HepG2 (cell line): ENCODE measurements at regions not wholly inside any gene's neighbourhood (a gene's known extent, or its start where the extent isn't known, plus 50 kb on each side); places are given as distances from the start of the nearest gene placed in this dataset.

Source experiments
- CTCF ChIP-seq: sonication (generic); formaldehyde crosslinking; IDR thresholded peaks from 2 replicates; pipeline ENCODE4 v1.5.0; 2020; ENCODE audit warnings: mild to moderate bottlenecking, missing genetic modification reagents, moderate library complexity
- EP300 ChIP-seq, 3 experiments: sonication (generic) in 1 of 3; formaldehyde crosslinking in 1 of 3; IDR thresholded peaks; 2 replicates each; pipeline versions ENCODE4 v1.5.1 to v1.6.1; 2011 to 2020; ENCODE audit warnings: low read depth in 2 of 3, low read length in 2 of 3, borderline replicate concordance in 1 of 3, improper control_type of control experiment in 1 of 3, mild to moderate bottlenecking in 1 of 3, missing genetic modification reagents in 1 of 3, moderate library complexity in 1 of 3
- JUNB ChIP-seq: sonication (generic); formaldehyde crosslinking; IDR thresholded peaks from 2 replicates; pipeline ENCODE4 v1.8.0; 2022; ENCODE audit warnings: missing genetic modification reagents, mild to moderate bottlenecking, borderline replicate concordance
- MEIS1 ChIP-seq: sonication (generic); formaldehyde crosslinking; IDR thresholded peaks from 2 replicates; pipeline ENCODE4 v1.9.0; 2021; ENCODE audit warnings: mild to moderate bottlenecking, missing genetic modification reagents, moderate library complexity, borderline replicate concordance
- MIER3 ChIP-seq: IDR thresholded peaks from 2 replicates; pipeline ENCODE4 v1.6.1; 2016; ENCODE audit warnings: missing compliant biosample characterization, borderline replicate concordance
- POLR2A ChIP-seq, 2 experiments: IDR thresholded peaks; 2 replicates each; pipeline ENCODE4 v1.6.1; 2011; ENCODE audit warnings: low read depth in 2 of 2, low read length in 2 of 2, mild to moderate bottlenecking in 1 of 2, moderate library complexity in 1 of 2; ENCODE audit not compliant: insufficient read depth in 1 of 2
- POLR2AphosphoS5 ChIP-seq: IDR thresholded peaks from 2 replicates; pipeline ENCODE4 v1.6.1; 2012; ENCODE audit warnings: low read depth, low read length
- RXRA ChIP-seq: sonication (generic); formaldehyde crosslinking; IDR thresholded peaks from 2 replicates; pipeline ENCODE4 v1.5.1; 2020; ENCODE audit warnings: missing genetic modification reagents
- XRCC5 ChIP-seq: fragments of 200-400 bp; formaldehyde crosslinking; optimal IDR thresholded peaks from 2 replicates; pipeline ENCODE3; 2017; ENCODE audit warnings: mild to moderate bottlenecking, low read length
- ZNF674 ChIP-seq: sonication (generic); formaldehyde crosslinking; IDR thresholded peaks from 2 replicates; pipeline ENCODE4 v1.5.0; 2020; ENCODE audit warnings: low read depth, mild to moderate bottlenecking, missing genetic modification reagents
- TF ChIP-seq, protein P1 (sequence below), 2 experiments: IDR thresholded peaks; 2 replicates each; pipeline ENCODE4 v1.6.1; 2011 to 2012; ENCODE audit warnings: low read length in 2 of 2, borderline replicate concordance in 1 of 2, low read depth in 1 of 2, mild to moderate bottlenecking in 1 of 2, moderate library complexity in 1 of 2

DNA sequence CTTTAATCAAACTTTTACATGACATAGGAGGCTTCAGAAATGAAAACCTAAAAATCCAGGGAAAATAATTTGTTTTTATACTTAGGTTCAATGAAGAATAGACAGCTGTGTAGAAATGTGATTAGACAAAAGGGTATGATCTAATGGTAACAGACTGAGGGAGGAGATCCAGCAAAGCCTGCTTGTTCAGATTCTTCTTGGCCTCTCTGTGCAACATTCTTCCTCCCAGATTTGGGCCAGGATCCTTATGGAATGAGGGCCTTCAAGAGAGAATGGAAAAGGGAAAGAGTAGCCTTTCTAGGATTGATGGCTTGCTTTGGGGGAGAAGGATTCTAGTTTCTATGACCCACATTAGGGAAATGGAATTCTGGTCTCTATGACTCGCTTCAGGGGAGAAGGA lies 94.5 kb upstream of the G2E3 start:
- TF ChIP-seq POLR2AphosphoS5 (no peak), ZNF674 (CRISPR knock-in tag) (no peak), CTCF (CRISPR knock-in tag) (no peak), XRCC5 (no peak), MIER3 (no peak), JUNB (CRISPR knock-in tag) (no peak), POLR2A (IDR thresholded peaks at IDR 0.05; ENCODE audit: insufficient read depth in 1 of 2, low read depth in 2 of 2, low read length in 2 of 2) (no peak), RXRA (no peak), MEIS1 (CRISPR knock-in tag) (no peak), EP300 (IDR thresholded peaks at IDR 0.05; ENCODE audit: low read depth in 2 of 2, low read length in 2 of 2) (no peak), EP300 (CRISPR knock-in tag; IDR thresholded peaks at IDR 0.05; ENCODE audit: borderline replicate concordance) (no peak)
- TF ChIP-seq, protein P1, sequence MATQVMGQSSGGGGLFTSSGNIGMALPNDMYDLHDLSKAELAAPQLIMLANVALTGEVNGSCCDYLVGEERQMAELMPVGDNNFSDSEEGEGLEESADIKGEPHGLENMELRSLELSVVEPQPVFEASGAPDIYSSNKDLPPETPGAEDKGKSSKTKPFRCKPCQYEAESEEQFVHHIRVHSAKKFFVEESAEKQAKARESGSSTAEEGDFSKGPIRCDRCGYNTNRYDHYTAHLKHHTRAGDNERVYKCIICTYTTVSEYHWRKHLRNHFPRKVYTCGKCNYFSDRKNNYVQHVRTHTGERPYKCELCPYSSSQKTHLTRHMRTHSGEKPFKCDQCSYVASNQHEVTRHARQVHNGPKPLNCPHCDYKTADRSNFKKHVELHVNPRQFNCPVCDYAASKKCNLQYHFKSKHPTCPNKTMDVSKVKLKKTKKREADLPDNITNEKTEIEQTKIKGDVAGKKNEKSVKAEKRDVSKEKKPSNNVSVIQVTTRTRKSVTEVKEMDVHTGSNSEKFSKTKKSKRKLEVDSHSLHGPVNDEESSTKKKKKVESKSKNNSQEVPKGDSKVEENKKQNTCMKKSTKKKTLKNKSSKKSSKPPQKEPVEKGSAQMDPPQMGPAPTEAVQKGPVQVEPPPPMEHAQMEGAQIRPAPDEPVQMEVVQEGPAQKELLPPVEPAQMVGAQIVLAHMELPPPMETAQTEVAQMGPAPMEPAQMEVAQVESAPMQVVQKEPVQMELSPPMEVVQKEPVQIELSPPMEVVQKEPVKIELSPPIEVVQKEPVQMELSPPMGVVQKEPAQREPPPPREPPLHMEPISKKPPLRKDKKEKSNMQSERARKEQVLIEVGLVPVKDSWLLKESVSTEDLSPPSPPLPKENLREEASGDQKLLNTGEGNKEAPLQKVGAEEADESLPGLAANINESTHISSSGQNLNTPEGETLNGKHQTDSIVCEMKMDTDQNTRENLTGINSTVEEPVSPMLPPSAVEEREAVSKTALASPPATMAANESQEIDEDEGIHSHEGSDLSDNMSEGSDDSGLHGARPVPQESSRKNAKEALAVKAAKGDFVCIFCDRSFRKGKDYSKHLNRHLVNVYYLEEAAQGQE (IDR thresholded peaks at IDR 0.05; ENCODE audit: borderline replicate concordance in 1 of 2, low read depth in 1 of 2, low read length in 2 of 2), result no peak
